ENCODE measurements at regions not wholly inside any gene's neighbourhood (a gene's known extent, or its start where the extent isn't known, plus 50 kb on each side); places are given as distances from the start of the nearest gene placed in this dataset.
"Not testable (repeated sequence)": the region's sequence is repeated elsewhere in the genome, so short reads cannot be mapped to it uniquely, and the experiment has no call there.

GRCh38 chr16:26606381-26607150, 460.2 kb upstream of the C16orf82 start:
- no peaks in the 10 kb centered on the region for H3K36me3 ChIP-seq
- H3K9me3 ChIP-seq: no peaks in the 10 kb centered on the region
- TF ChIP-seq, protein P1, sequence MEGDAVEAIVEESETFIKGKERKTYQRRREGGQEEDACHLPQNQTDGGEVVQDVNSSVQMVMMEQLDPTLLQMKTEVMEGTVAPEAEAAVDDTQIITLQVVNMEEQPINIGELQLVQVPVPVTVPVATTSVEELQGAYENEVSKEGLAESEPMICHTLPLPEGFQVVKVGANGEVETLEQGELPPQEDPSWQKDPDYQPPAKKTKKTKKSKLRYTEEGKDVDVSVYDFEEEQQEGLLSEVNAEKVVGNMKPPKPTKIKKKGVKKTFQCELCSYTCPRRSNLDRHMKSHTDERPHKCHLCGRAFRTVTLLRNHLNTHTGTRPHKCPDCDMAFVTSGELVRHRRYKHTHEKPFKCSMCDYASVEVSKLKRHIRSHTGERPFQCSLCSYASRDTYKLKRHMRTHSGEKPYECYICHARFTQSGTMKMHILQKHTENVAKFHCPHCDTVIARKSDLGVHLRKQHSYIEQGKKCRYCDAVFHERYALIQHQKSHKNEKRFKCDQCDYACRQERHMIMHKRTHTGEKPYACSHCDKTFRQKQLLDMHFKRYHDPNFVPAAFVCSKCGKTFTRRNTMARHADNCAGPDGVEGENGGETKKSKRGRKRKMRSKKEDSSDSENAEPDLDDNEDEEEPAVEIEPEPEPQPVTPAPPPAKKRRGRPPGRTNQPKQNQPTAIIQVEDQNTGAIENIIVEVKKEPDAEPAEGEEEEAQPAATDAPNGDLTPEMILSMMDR (IDR thresholded peaks at IDR 0.05): no peak
- H3K4me1 ChIP-seq (ENCODE audit: control insufficient read depth in 1 of 2, low read depth in 2 of 2): no peaks in the 10 kb centered on the region
- no peaks in the 10 kb centered on the region for H3K27me3 ChIP-seq (replicated peaks; ENCODE audit: insufficient read depth)
- no peak overlapping the region for H3K4me3 ChIP-seq
- H3K27ac ChIP-seq: no peak overlapping the region
- ATAC-seq (ENCODE audit: insufficient number of reproducible peaks, low FRiP score, low read depth) (no peak), DNase-seq (ENCODE audit: low spot score) (no peak)

DNA sequence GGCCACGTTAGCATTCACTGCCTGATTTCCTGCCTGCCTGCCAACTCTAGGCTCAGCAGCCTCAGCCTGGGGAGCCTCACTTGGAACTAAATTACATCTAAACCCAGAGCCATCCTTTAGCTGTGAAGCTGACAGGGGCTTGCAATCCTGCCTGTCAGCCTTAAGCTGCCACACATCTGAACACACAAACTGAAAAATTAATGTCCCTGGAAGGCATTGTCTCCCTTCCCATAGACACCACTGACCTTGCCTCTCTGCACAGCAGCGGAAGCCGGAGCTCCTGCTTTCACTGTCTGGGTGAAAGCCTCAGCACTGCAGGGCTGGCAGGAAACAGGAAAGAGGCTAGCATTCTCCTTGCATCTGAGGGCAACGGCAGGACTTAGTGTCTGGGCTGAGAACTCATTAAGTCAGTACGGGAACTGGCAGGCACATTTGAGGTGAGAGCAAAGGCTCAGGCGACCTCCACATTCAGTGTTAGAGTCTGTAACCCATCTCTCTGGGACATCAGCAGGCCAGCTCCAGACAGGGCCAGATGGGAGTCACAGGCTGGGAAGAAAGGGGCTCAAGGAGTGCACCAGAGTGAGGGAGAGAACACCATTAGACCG, 452.4 kb upstream of the C16orf82 start:
- Histone ChIP-seq H3K4me3 (no peak overlapping the region), H3K27ac (no peak overlapping the region), H3K27me3 (replicated peaks; ENCODE audit: insufficient read depth) (no peaks in the 10 kb centered on the region), H3K9me3 (no peaks in the 10 kb centered on the region), H3K36me3 (no peaks in the 10 kb centered on the region), H3K4me1 (ENCODE audit: control insufficient read depth in 1 of 2, low read depth in 2 of 2) (no peaks in the 10 kb centered on the region)
- DNase-seq (ENCODE audit: low spot score): no peak
- TF ChIP-seq, protein P1 (IDR thresholded peaks at IDR 0.05): no peak
- ATAC-seq (ENCODE audit: insufficient number of reproducible peaks, low FRiP score, low read depth): no peak

- Histone ChIP-seq H3K4me1 (ENCODE audit: control insufficient read depth in 1 of 2, low read depth in 2 of 2) (no peaks in the 10 kb centered on the region), H3K27ac (no peak overlapping the region), H3K36me3 (no peaks in the 10 kb centered on the region), H3K4me3 (no peak overlapping the region), H3K9me3 (no peaks in the 10 kb centered on the region), H3K27me3 (replicated peaks; ENCODE audit: insufficient read depth) (no peaks in the 10 kb centered on the region)
- DNase-seq (ENCODE audit: low spot score) (no peak), ATAC-seq (ENCODE audit: insufficient number of reproducible peaks, low FRiP score, low read depth) (no peak)
- TF ChIP-seq, protein P1 (IDR thresholded peaks at IDR 0.05): no peak
Measured at GRCh38 chr16:26623442-26623841, 443.3 kb upstream of the C16orf82 start.

GRCh38 chr16:26627958-26628357, 438.8 kb upstream of the C16orf82 start:
- H3K4me3 ChIP-seq: no peak overlapping the region
- TF ChIP-seq, protein P1 (IDR thresholded peaks at IDR 0.05): no peak
- ATAC-seq (ENCODE audit: insufficient number of reproducible peaks, low FRiP score, low read depth): no peak

DNA sequence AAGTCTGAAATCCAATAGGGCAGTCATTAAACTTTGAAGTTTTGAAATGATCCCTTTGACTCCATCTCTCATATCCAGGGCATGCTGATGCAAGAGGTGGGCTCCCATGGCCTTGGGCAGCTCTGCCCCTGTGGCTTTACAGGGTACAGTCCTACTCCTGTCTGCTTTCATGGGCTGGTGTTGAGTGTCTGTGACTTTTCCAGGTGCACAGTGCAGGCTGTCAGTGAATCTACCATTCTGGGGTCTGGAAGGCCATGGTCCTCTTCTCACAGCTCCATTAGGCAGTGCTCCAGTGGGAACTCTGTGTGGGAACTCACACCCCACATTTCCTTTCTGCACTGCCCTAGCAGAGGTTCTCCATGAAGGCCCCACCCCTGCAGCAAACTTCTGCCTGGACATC, 435.4 kb upstream of the C16orf82 start:
- H3K36me3 ChIP-seq; ATAC-seq (ENCODE audit: insufficient number of reproducible peaks, low FRiP score, low read depth); H3K9me3 ChIP-seq; H3K4me3 ChIP-seq; H3K4me1 ChIP-seq (ENCODE audit: control insufficient read depth in 1 of 2, low read depth in 2 of 2); H3K27me3 ChIP-seq (replicated peaks; ENCODE audit: insufficient read depth); H3K27ac ChIP-seq; DNase-seq (ENCODE audit: low spot score): not testable (repeated sequence)

More at GRCh38 chr16:26627958-26628357, 438.8 kb upstream of the C16orf82 start:
- Histone ChIP-seq H3K36me3 (no peaks in the 10 kb centered on the region), H3K27me3 (replicated peaks; ENCODE audit: insufficient read depth) (no peaks in the 10 kb centered on the region), H3K4me1 (ENCODE audit: control insufficient read depth in 1 of 2, low read depth in 2 of 2) (no peaks in the 10 kb centered on the region), H3K27ac (no peak overlapping the region), H3K9me3 (no peaks in the 10 kb centered on the region)
- DNase-seq (ENCODE audit: low spot score): no peak
